Esophagus squamous epithelium (tissue), 4 donors: ENCODE measurements at regions not wholly inside any gene's neighbourhood (a gene's known extent, or its start where the extent isn't known, plus 50 kb on each side); places are given as distances from the start of the nearest gene placed in this dataset.

Experiments used
- CTCF ChIP-seq, 6 experiments: fragments of 450-650 bp in 4 of 6; fragments of 200-600 bp in 2 of 6; sonication (generic) in 2 of 6; IDR thresholded peaks; one replicate each; pipeline ENCODE4 v1.5.1; 2016 to 2019; ENCODE audit warnings: antibody characterized with exemption in 6 of 6, mild to moderate bottlenecking in 4 of 6, moderate library complexity in 4 of 6
- POLR2A ChIP-seq, 4 donors: fragments of 450-650 bp; IDR thresholded peaks; one replicate each; pipeline ENCODE4 v1.6.1; 2017; ENCODE audit warnings: antibody characterized with exemption in 4 of 4, mild to moderate bottlenecking in 4 of 4, moderate library complexity in 3 of 4

GRCh38 chr3:90007778-90008499 is 900.5 kb downstream of the EPHA3 start:
- no peak for TF ChIP-seq CTCF (IDR thresholded peaks at IDR 0.05)
- TF ChIP-seq POLR2A (IDR thresholded peaks at IDR 0.05): no peak
